H1 (cell line): ENCODE measurements at regions not wholly inside any gene's neighbourhood (a gene's known extent, or its start where the extent isn't known, plus 50 kb on each side); places are given as distances from the start of the nearest gene placed in this dataset.

Source experiments
- CTCF ChIA-PET: fragments of 300-600 bp; sonication (Branson Sonifier 250); formaldehyde crosslinking; loops from one replicate; lab custom pipeline; 2021; ENCODE audit not compliant: partially characterized antibody; lab: Charles Lee
- POLR2A ChIA-PET: fragments of 300-600 bp; sonication (Branson Sonifier 250); formaldehyde crosslinking; loops from one replicate; lab custom pipeline; 2021; ENCODE audit warnings: inconsistent platforms; ENCODE audit not compliant: partially characterized antibody; lab: Charles Lee
- DNase-seq, 2 experiments: peaks; one replicate each; pipeline versions ENCODE4 v3.0.0 to v3.0.0-alpha.2; 2010 to 2022; ENCODE audit warnings: low spot score in 2 of 2, low read depth in 1 of 2, mixed read lengths in 1 of 2
- FAIRE-seq: peaks from 2 replicates; lab custom pipeline; 2011; peaks lifted over from hg19 to GRCh38; lab: Jason Lieb, UNC
- H2AFZ ChIP-seq: 2 replicates; pipeline ENCODE4 v1.8.1; 2012; ENCODE audit warnings: low read length, inconsistent platforms
- H2AK5ac ChIP-seq: 2 replicates; pipeline ENCODE4 v1.6.1; 2013; ENCODE audit warnings: low read depth, low read length
- H2BK120ac ChIP-seq: replicated peaks from 2 replicates; pipeline ENCODE3; 2013; ENCODE audit warnings: low read depth, low read length, inconsistent platforms
- H2BK12ac ChIP-seq: 2 replicates; pipeline ENCODE4 v1.6.1; 2013; ENCODE audit warnings: low read depth, low read length
- H2BK15ac ChIP-seq: 2 replicates; pipeline ENCODE4 v1.6.1; 2013; ENCODE audit warnings: low read length
- H2BK20ac ChIP-seq: 2 replicates; pipeline ENCODE4 v1.6.1; 2013; ENCODE audit warnings: low read length
- H2BK5ac ChIP-seq: 2 replicates; pipeline ENCODE4 v1.6.1; 2013; ENCODE audit warnings: low read depth, low read length
- H3K14ac ChIP-seq: 2 replicates; pipeline ENCODE4 v1.6.1; 2013; ENCODE audit warnings: inconsistent platforms; ENCODE audit not compliant: insufficient read length
- H3K18ac ChIP-seq: 2 replicates; pipeline ENCODE4 v1.6.1; 2013; ENCODE audit warnings: low read length; ENCODE audit errors: extremely low read depth
- H3K23ac ChIP-seq: 2 replicates; pipeline ENCODE4 v1.6.1; 2013; ENCODE audit warnings: inconsistent platforms; ENCODE audit not compliant: insufficient read length
- H3K23me2 ChIP-seq: 2 replicates; pipeline ENCODE4 v1.6.1; 2013; ENCODE audit warnings: low read depth, low read length
- H3K27ac ChIP-seq: 2 replicates; pipeline ENCODE4 v1.6.1; 2011; ENCODE audit warnings: low read depth, low read length, inconsistent platforms
- H3K27me3 ChIP-seq, 4 experiments: replicated peaks in 1 of 4; 1 replicate in 1 of 4; 2 replicates in 3 of 4; pipeline versions ENCODE4 v1.6.1 to v1.8.1; 2011 to 2013; ENCODE audit warnings: low read length in 3 of 4, mild to moderate bottlenecking in 3 of 4, inconsistent platforms in 2 of 4, mixed read lengths in 2 of 4, moderate library complexity in 1 of 4; ENCODE audit not compliant: control insufficient read depth in 3 of 4, insufficient read depth in 3 of 4; ENCODE audit errors: extremely low read depth in 1 of 4
- H3K36me3 ChIP-seq, 4 experiments: 2 replicates each; pipeline versions ENCODE4 v1.6.1 to v1.8.1; 2011 to 2013; ENCODE audit warnings: mild to moderate bottlenecking in 4 of 4, low read length in 3 of 4, moderate library complexity in 2 of 4, control low read depth in 1 of 4, inconsistent platforms in 1 of 4; ENCODE audit not compliant: insufficient read depth in 4 of 4, control insufficient read depth in 2 of 4
- H3K4ac ChIP-seq: replicated peaks from 2 replicates; pipeline ENCODE3; 2013; ENCODE audit warnings: low read length, low read depth, mixed read lengths, inconsistent platforms; ENCODE audit not compliant: insufficient read length
- H3K4me1 ChIP-seq, 4 experiments: replicated peaks in 1 of 4; 1 replicate in 1 of 4; 2 replicates in 3 of 4; pipeline versions ENCODE4 v1.6.1 to v1.8.1; 2011 to 2013; ENCODE audit warnings: low read length in 3 of 4, inconsistent platforms in 2 of 4, mixed read lengths in 1 of 4; ENCODE audit not compliant: insufficient read depth in 4 of 4, control insufficient read depth in 3 of 4
- H3K4me2 ChIP-seq, 2 experiments: 2 replicates each; pipeline versions ENCODE4 v1.6.1 to v1.8.1; 2011 to 2013; ENCODE audit warnings: low read depth in 2 of 2, low read length in 2 of 2, control low read depth in 1 of 2, inconsistent platforms in 1 of 2, mild to moderate bottlenecking in 1 of 2; ENCODE audit not compliant: insufficient read depth in 1 of 2
- H3K4me3 ChIP-seq, 4 experiments: fragments of 200-600, 300-600 bp in 1 of 4; sonication (generic), shearing (Covaris generic), sonication (Bioruptor Twin) in 1 of 4; 2 replicates each; pipeline versions ENCODE4 v1.5.1 to v1.8.1; 2011 to 2016; ENCODE audit warnings: low read length in 4 of 4, low read depth in 3 of 4, control low read depth in 2 of 4, inconsistent platforms in 2 of 4, mild to moderate bottlenecking in 2 of 4, mixed read lengths in 1 of 4, moderate library complexity in 1 of 4; ENCODE audit not compliant: insufficient read depth in 2 of 4; ENCODE audit errors: extremely low read depth in 1 of 4
- H3K56ac ChIP-seq: replicated peaks from 2 replicates; pipeline ENCODE3; 2013; ENCODE audit warnings: low read depth, mild to moderate bottlenecking, mixed read lengths, low read length, inconsistent platforms; ENCODE audit not compliant: insufficient read length
- H3K79me1 ChIP-seq: 2 replicates; pipeline ENCODE4 v1.6.1; 2013; ENCODE audit warnings: low read depth, low read length, control low read depth
- H3K79me2 ChIP-seq, 2 experiments: 2 replicates each; pipeline versions ENCODE4 v1.6.1 to v1.8.1; 2012 to 2013; ENCODE audit warnings: low read length in 2 of 2, mild to moderate bottlenecking in 2 of 2, inconsistent platforms in 1 of 2; ENCODE audit not compliant: insufficient read depth in 2 of 2, control insufficient read depth in 1 of 2
- H3K9ac ChIP-seq, 4 experiments: replicated peaks in 1 of 4; 1 replicate in 1 of 4; 2 replicates in 3 of 4; pipeline versions ENCODE4 v1.6.1 to v1.8.1; 2011 to 2013; ENCODE audit warnings: low read depth in 3 of 4, low read length in 3 of 4, control low read depth in 2 of 4, mild to moderate bottlenecking in 2 of 4, moderate library complexity in 2 of 4, inconsistent platforms in 1 of 4; ENCODE audit errors: extremely low read depth in 1 of 4
- H3K9me3 ChIP-seq, 2 experiments: 2 replicates each; pipeline versions ENCODE4 v1.6.1 to v1.8.1; 2012 to 2013; ENCODE audit warnings: mild to moderate bottlenecking in 2 of 2, moderate library complexity in 2 of 2, control low read depth in 1 of 2, inconsistent platforms in 1 of 2, low read depth in 1 of 2, low read length in 1 of 2, mixed read lengths in 1 of 2; ENCODE audit not compliant: insufficient read depth in 2 of 2
- H4K20me1 ChIP-seq, 2 experiments: replicated peaks in 1 of 2; 2 replicates each; pipeline versions ENCODE3 to v1.8.1; 2011 to 2013; ENCODE audit warnings: inconsistent platforms in 2 of 2, low read length in 2 of 2, mild to moderate bottlenecking in 1 of 2; ENCODE audit not compliant: insufficient read depth in 2 of 2, control insufficient read depth in 1 of 2
- H4K5ac ChIP-seq: 2 replicates; pipeline ENCODE4 v1.6.1; 2013; ENCODE audit warnings: low read length, low read depth, mixed read lengths, inconsistent platforms; ENCODE audit not compliant: insufficient read length
- H4K8ac ChIP-seq: 2 replicates; pipeline ENCODE4 v1.8.0; 2013; ENCODE audit warnings: mild to moderate bottlenecking, moderate library complexity, low read length, inconsistent platforms; ENCODE audit not compliant: insufficient read depth; ENCODE audit errors: extremely low read depth
- H4K91ac ChIP-seq: replicated peaks from 2 replicates; pipeline ENCODE3; 2013; ENCODE audit warnings: low read length, mixed read lengths, inconsistent platforms; ENCODE audit not compliant: insufficient read length
- GABPA ChIP-seq: IDR thresholded peaks from 2 replicates; pipeline ENCODE4 v1.6.1; 2011; ENCODE audit warnings: mild to moderate bottlenecking, low read length, moderate library complexity, borderline replicate concordance; ENCODE audit not compliant: insufficient read depth
- KDM4A ChIP-seq: IDR thresholded peaks from one replicate; pipeline ENCODE4 v1.7.1; 2012; ENCODE audit warnings: low read depth, mild to moderate bottlenecking, moderate library complexity, low read length, inconsistent platforms; ENCODE audit not compliant: severe bottlenecking
- SAP30 ChIP-seq: fragments of 300-600 bp; sonication (generic); IDR thresholded peaks from 2 replicates; pipeline ENCODE4 v1.7.1; 2012; ENCODE audit warnings: low read length, moderate library complexity, mild to moderate bottlenecking, inconsistent platforms; ENCODE audit not compliant: insufficient read depth, insufficient replicate concordance
- SRF ChIP-seq: IDR thresholded peaks from 2 replicates; pipeline ENCODE4 v1.6.1; 2011; ENCODE audit warnings: mild to moderate bottlenecking, low read depth, low read length, moderate library complexity
- WGBS, 2 experiments: shearing (Covaris generic) in 1 of 2; methylation state at CpG; one replicate each; pipeline versions ENCODE4 v1.1.6 to v1.1.7; 2013 to 2015; ENCODE audit warnings: low lambda C conversion rate in 2 of 2, mixed read lengths in 2 of 2, inconsistent platforms in 1 of 2, low coverage in 1 of 2, missing lambda C conversion rate in 1 of 2; ENCODE audit not compliant: insufficient replicate concordance in 2 of 2, insufficient coverage in 1 of 2, insufficient read length in 1 of 2; ENCODE audit errors: extremely low coverage in 1 of 2, missing lambda C conversion rate in 1 of 2; 5-methylcytosine and 5-hydroxymethylcytosine counted together
- TF ChIP-seq, protein P1 (sequence below): IDR thresholded peaks from 2 replicates; pipeline ENCODE4 v1.6.1; 2012; ENCODE audit warnings: inconsistent platforms

DNA sequence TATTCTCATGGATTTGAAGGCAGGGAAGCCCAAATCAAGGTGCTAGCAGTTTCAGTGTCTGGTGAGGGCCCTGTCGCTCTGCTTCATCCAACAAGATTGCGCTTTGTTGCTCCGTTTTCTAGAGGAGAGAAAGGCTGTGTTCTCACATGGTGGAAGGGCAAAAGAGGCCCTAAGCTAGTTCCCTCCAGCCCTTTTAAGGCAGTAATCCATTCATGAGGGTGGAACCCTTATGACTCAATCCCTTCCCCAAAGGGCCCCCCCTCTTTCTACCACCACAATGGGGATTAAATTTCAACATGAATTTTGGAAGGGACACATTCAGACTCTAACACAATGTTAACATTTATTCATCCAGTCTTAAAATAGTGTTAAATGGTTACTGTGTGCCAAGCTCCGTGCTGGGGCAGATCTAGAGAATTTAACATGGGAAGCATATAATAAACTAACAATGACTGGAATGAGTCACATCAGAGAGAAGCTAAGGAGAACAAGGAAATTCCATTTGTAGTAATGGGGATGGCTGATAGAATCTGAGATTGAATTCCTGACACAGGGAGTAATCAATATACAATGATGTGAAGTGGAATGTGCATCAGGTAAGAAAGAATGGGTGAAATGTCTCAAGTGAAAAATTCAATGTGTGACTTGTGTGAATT, 382.8 kb upstream of the ZNF608 start:
- no peaks in the 10 kb centered on the region; a peak in 1 of 7 replicates for H3K4me1 ChIP-seq
- CTCF ChIA-PET: interaction anchor here (0.7 to 1.1 kb wide), 3 partner anchors 134 to 1761 kb away, joined by 3 read pairs; no protein-coding TSS in a partner anchor
- DNase-seq: no peak

More for the DNA sequence above, 382.8 kb upstream of the ZNF608 start:
- Histone ChIP-seq H3K36me3 (no peaks in the 10 kb centered on the region), H4K8ac (no peak overlapping the region), H3K18ac (no peak overlapping the region), H3K27ac (no peak overlapping the region), H3K4me2 (no peak overlapping the region), H2BK15ac (no peak overlapping the region), H3K9me3 (no peaks in the 10 kb centered on the region), H3K79me2 (no peaks in the 10 kb centered on the region), H2AFZ (no peak overlapping the region), H2BK120ac (no peak overlapping the region), H3K4me3 (no peak overlapping the region), H3K23me2 (no peaks in the 10 kb centered on the region), H4K91ac (no peak overlapping the region), H2BK20ac (no peak overlapping the region), H3K9ac (no peak overlapping the region), H3K14ac (no peak overlapping the region), H2AK5ac (no peak overlapping the region)
- 95% methylated on average over 4 of the region's 4 CpGs; no CpG with 5 or more reads in 1 of the 2 experiments for WGBS, 2 experiments
- TF ChIP-seq SAP30 (no peak), SRF (peak; percentile 50; the same call in 1 of the 2 replicates), KDM4A (no peak), GABPA (no peak)
- TF ChIP-seq, protein P1, sequence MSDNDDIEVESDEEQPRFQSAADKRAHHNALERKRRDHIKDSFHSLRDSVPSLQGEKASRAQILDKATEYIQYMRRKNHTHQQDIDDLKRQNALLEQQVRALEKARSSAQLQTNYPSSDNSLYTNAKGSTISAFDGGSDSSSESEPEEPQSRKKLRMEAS: no peak
- TF ChIP-seq, all 59 proteins: peak for 1
- POLR2A ChIA-PET: no interaction called here
- Histone ChIP-seq H2BK5ac (no peak overlapping the region), H4K20me1 (no peaks in the 10 kb centered on the region), H2BK12ac (no peak overlapping the region), H4K5ac (no peak overlapping the region), H3K79me1 (no peaks in the 10 kb centered on the region), H3K56ac (no peak overlapping the region), H3K4ac (no peak overlapping the region), H3K23ac (no peak overlapping the region), H3K27me3 (no peaks in the 10 kb centered on the region)
- FAIRE-seq: no peak
